KBM-7 (cell line): ENCODE measurements at regions not wholly inside any gene's neighbourhood (a gene's known extent, or its start where the extent isn't known, plus 50 kb on each side); places are given as distances from the start of the nearest gene placed in this dataset.
"Not testable (repeated sequence)": the region's sequence is repeated elsewhere in the genome, so short reads cannot be mapped to it uniquely, and the experiment has no call there.

Experiments used
- DNase-seq: peaks from one replicate; pipeline ENCODE4 v3.0.0-alpha.2; 2015
- in situ Hi-C: fragments of 300-500 bp; cut with MboI; formaldehyde crosslinking; loops from 2 replicates; pipeline ENCODE4 v1.14.3; 2020; ENCODE audit warnings: low sequenced_read_pairs, low pct_unique_long_range_greater_than_20kb, mixed read lengths

- in situ Hi-C loops: no loop called here
- DNase-seq: peak; percentile 16
Measured at GRCh38 chr12:25615119-25615518, 62.0 kb upstream of the LMNTD1 start.

- in situ Hi-C loops: no loop called here
- no peak for DNase-seq
Measured at GRCh38 chr12:25616286-25616685, 63.2 kb upstream of the LMNTD1 start.

- DNase-seq: no peak
- in situ Hi-C loops: no loop called here
Measured at GRCh38 chr12:25617991-25618390, 64.9 kb upstream of the LMNTD1 start.

- DNase-seq: no peak
Measured at GRCh38 chr12:25623816-25624215, 70.7 kb upstream of the LMNTD1 start.

GRCh38 chr12:25625146-25625545 lies 72.1 kb upstream of the LMNTD1 start:
- DNase-seq: no peak
- in situ Hi-C loops: no loop called here

More at GRCh38 chr12:25623816-25624215, 70.7 kb upstream of the LMNTD1 start:
- in situ Hi-C loops: no loop called here

- in situ Hi-C loops: no loop called here
- no peak for DNase-seq
Measured at GRCh38 chr12:25629341-25629740, 76.3 kb upstream of the LMNTD1 start.

- DNase-seq, in situ Hi-C loops: not testable (repeated sequence)
Measured at GRCh38 chr12:25630735-25631515, 77.8 kb upstream of the LMNTD1 start.

- in situ Hi-C loops, DNase-seq: not testable (repeated sequence)
Measured at GRCh38 chr12:25633149-25633548, 80.1 kb upstream of the LMNTD1 start.

GRCh38 chr12:25637752-25638151 lies 84.7 kb upstream of the LMNTD1 start:
- DNase-seq: no peak

GRCh38 chr12:25639406-25639805 lies 86.3 kb upstream of the LMNTD1 start:
- in situ Hi-C loops: no loop called here
- DNase-seq: no peak

More at GRCh38 chr12:25637752-25638151, 84.7 kb upstream of the LMNTD1 start:
- in situ Hi-C loops: no loop called here

GRCh38 chr12:25644979-25645378 lies 91.9 kb upstream of the LMNTD1 start:
- in situ Hi-C loops: no loop called here
- DNase-seq: no peak

GRCh38 chr12:25645427-25645826 lies 92.3 kb upstream of the LMNTD1 start:
- in situ Hi-C loops: no loop called here
- DNase-seq: no peak

GRCh38 chr12:25651931-25652330 lies 98.8 kb upstream of the LMNTD1 start:
- no peak for DNase-seq
- in situ Hi-C loops: no loop called here

GRCh38 chr12:25652371-25652770 lies 99.3 kb upstream of the LMNTD1 start:
- DNase-seq: no peak
- in situ Hi-C loops: no loop called here

- DNase-seq: peak; percentile 60
Measured at GRCh38 chr12:25653487-25654175, 100.5 kb upstream of the LMNTD1 start.

GRCh38 chr12:25655702-25656101 lies 102.6 kb upstream of the LMNTD1 start:
- in situ Hi-C loops: no loop called here
- no peak for DNase-seq

More at GRCh38 chr12:25653487-25654175, 100.5 kb upstream of the LMNTD1 start:
- in situ Hi-C loops: no loop called here

GRCh38 chr12:25659621-25660020 lies 106.5 kb upstream of the LMNTD1 start:
- in situ Hi-C loops: no loop called here
- DNase-seq: no peak

- DNase-seq: no peak
- in situ Hi-C loops: no loop called here
Measured at GRCh38 chr12:25670076-25671055, 117.3 kb upstream of the LMNTD1 start.

- in situ Hi-C loops: no loop called here
- DNase-seq: no peak
Measured at GRCh38 chr12:25675808-25676207, 122.7 kb upstream of the LMNTD1 start.
